ENCODE measurements at regions not wholly inside any gene's neighbourhood (a gene's known extent, or its start where the extent isn't known, plus 50 kb on each side); places are given as distances from the start of the nearest gene placed in this dataset.

GRCh38 chr5:158033076-158033475, 174.1 kb upstream of the CLINT1 start:
- TF ChIP-seq EZH2phosphoT487 (conservative IDR thresholded peaks at IDR 0.05; ENCODE audit: low read length), result no peak
- TF ChIP-seq CTCF (IDR thresholded peaks at IDR 0.05; ENCODE audit: insufficient read depth, low read length, poor library complexity, severe bottlenecking), result no peak
- H3K27ac ChIP-seq (ENCODE audit: low read depth, low read length), result no peak overlapping the region
- no peak overlapping the region for H3K4me3 ChIP-seq (ENCODE audit: insufficient read depth, low read length, poor library complexity, severe bottlenecking)
- H3K9me3 ChIP-seq (ENCODE audit: insufficient read depth, low read length), result peaks cover 9% of the 10 kb centered on the region; the same call in 1 of the 2 replicates
- H3F3A ChIP-seq (ENCODE audit: insufficient read depth), result no peaks in the 10 kb centered on the region
- no peak overlapping the region for H3K9ac ChIP-seq (ENCODE audit: low read length)
- no peak overlapping the region for H2AFZ ChIP-seq (ENCODE audit: low read depth, low read length, severe bottlenecking)
- H3K9me2 ChIP-seq (replicated peaks; ENCODE audit: insufficient read depth, low read length), result no peaks in the 10 kb centered on the region
- no peaks in the 10 kb centered on the region for H3K79me2 ChIP-seq (ENCODE audit: insufficient read depth, low read length)
- 0 out of 2 replicates have a peak, but pooled peaks cover 8% of the 10 kb centered on the region for H3K27me3 ChIP-seq (ENCODE audit: low read length)
- H3K4me2 ChIP-seq (ENCODE audit: low read depth, low read length, poor library complexity, severe bottlenecking), result no peak overlapping the region
- no peaks in the 10 kb centered on the region for H3K36me3 ChIP-seq (ENCODE audit: low read length)
- H4K20me1 ChIP-seq (ENCODE audit: low read depth, low read length), result no peaks in the 10 kb centered on the region

DNA sequence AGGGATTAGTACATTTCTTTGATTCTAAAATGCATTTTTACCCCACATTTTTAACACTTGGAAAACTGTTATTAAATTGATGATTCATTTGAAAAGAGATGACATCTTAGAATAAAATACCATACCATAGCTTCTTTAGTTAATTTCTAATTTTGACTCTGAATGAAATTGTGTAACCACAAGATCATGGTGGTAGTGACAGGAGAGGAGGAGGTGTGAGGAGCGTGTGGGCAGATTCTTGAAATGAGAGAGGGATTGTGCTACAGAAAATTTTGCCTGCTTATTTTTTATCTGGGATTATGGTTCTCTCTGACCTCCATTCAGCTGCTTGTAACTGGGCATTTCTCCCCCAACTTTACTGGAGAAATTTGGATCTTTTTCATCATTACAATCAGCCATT, 173.3 kb upstream of the CLINT1 start:
- Histone ChIP-seq H4K20me1 (ENCODE audit: low read depth, low read length) (no peaks in the 10 kb centered on the region), H3K36me3 (ENCODE audit: low read length) (no peaks in the 10 kb centered on the region)
- TF ChIP-seq EZH2phosphoT487 (conservative IDR thresholded peaks at IDR 0.05; ENCODE audit: low read length), result no peak
- no peak for TF ChIP-seq CTCF (IDR thresholded peaks at IDR 0.05; ENCODE audit: insufficient read depth, low read length, poor library complexity, severe bottlenecking)

GRCh38 chr5:158027806-158028775, 169.1 kb upstream of the CLINT1 start:
- H3F3A ChIP-seq (ENCODE audit: insufficient read depth), result no peaks in the 10 kb centered on the region
- H2AFZ ChIP-seq (ENCODE audit: low read depth, low read length, severe bottlenecking), result no peak overlapping the region
- H4K20me1 ChIP-seq (ENCODE audit: low read depth, low read length), result no peaks in the 10 kb centered on the region
- H3K4me2 ChIP-seq (ENCODE audit: low read depth, low read length, poor library complexity, severe bottlenecking), result no peak overlapping the region
- no peaks in the 10 kb centered on the region for H3K36me3 ChIP-seq (ENCODE audit: low read length)
- H3K4me3 ChIP-seq (ENCODE audit: insufficient read depth, low read length, poor library complexity, severe bottlenecking), result no peak overlapping the region
- H3K9me3 ChIP-seq (ENCODE audit: insufficient read depth, low read length), result no peaks in the 10 kb centered on the region
- no peak overlapping the region for H3K9ac ChIP-seq (ENCODE audit: low read length)
- no peaks in the 10 kb centered on the region for H3K79me2 ChIP-seq (ENCODE audit: insufficient read depth, low read length)
- H3K27me3 ChIP-seq (ENCODE audit: low read length), result 0 out of 2 replicates have a peak, but pooled peaks cover 8% of the 10 kb centered on the region
- TF ChIP-seq EZH2phosphoT487 (conservative IDR thresholded peaks at IDR 0.05; ENCODE audit: low read length) (no peak), CTCF (IDR thresholded peaks at IDR 0.05; ENCODE audit: insufficient read depth, low read length, poor library complexity, severe bottlenecking) (no peak)
- H3K27ac ChIP-seq (ENCODE audit: low read depth, low read length), result no peak overlapping the region
- H3K9me2 ChIP-seq (replicated peaks; ENCODE audit: insufficient read depth, low read length), result no peaks in the 10 kb centered on the region

More for the DNA sequence above, 173.3 kb upstream of the CLINT1 start:
- Histone ChIP-seq H3K9ac (ENCODE audit: low read length) (no peak overlapping the region), H3K27me3 (ENCODE audit: low read length) (0 out of 2 replicates have a peak, but pooled peaks cover 8% of the 10 kb centered on the region), H3K27ac (ENCODE audit: low read depth, low read length) (no peak overlapping the region), H3F3A (ENCODE audit: insufficient read depth) (no peaks in the 10 kb centered on the region), H3K9me3 (ENCODE audit: insufficient read depth, low read length) (peaks cover 9% of the 10 kb centered on the region; the same call in 1 of the 2 replicates), H3K4me2 (ENCODE audit: low read depth, low read length, poor library complexity, severe bottlenecking) (no peak overlapping the region), H2AFZ (ENCODE audit: low read depth, low read length, severe bottlenecking) (no peak overlapping the region), H3K79me2 (ENCODE audit: insufficient read depth, low read length) (no peaks in the 10 kb centered on the region), H3K9me2 (replicated peaks; ENCODE audit: insufficient read depth, low read length) (no peaks in the 10 kb centered on the region), H3K4me3 (ENCODE audit: insufficient read depth, low read length, poor library complexity, severe bottlenecking) (no peak overlapping the region)

All from SU-DHL-6 (cell line).